Body of pancreas (tissue), 4 donors: ENCODE measurements at regions not wholly inside any gene's neighbourhood (a gene's known extent, or its start where the extent isn't known, plus 50 kb on each side); places are given as distances from the start of the nearest gene placed in this dataset.

ENCODE experiments used
- CTCF ChIP-seq, 7 experiments: fragments of 450-650 bp in 4 of 7; fragments of 200-600 bp in 3 of 7; sonication (generic) in 3 of 7; IDR thresholded peaks; one replicate each; pipeline ENCODE4 v1.5.1; 2016 to 2019; ENCODE audit warnings: antibody characterized with exemption in 7 of 7
- POLR2A ChIP-seq, 3 donors: fragments of 450-650 bp; IDR thresholded peaks; one replicate each; pipeline ENCODE4 v1.6.1; 2016; ENCODE audit warnings: antibody characterized with exemption in 3 of 3, mild to moderate bottlenecking in 2 of 3

- TF ChIP-seq CTCF (IDR thresholded peaks at IDR 0.05) (no peak), POLR2A (IDR thresholded peaks at IDR 0.05) (no peak)
Measured at GRCh38 chr18:11544060-11544633, 65.2 kb upstream of the SLC35G4 start.
